ENCODE measurements at regions not wholly inside any gene's neighbourhood (a gene's known extent, or its start where the extent isn't known, plus 50 kb on each side); places are given as distances from the start of the nearest gene placed in this dataset.

DNA sequence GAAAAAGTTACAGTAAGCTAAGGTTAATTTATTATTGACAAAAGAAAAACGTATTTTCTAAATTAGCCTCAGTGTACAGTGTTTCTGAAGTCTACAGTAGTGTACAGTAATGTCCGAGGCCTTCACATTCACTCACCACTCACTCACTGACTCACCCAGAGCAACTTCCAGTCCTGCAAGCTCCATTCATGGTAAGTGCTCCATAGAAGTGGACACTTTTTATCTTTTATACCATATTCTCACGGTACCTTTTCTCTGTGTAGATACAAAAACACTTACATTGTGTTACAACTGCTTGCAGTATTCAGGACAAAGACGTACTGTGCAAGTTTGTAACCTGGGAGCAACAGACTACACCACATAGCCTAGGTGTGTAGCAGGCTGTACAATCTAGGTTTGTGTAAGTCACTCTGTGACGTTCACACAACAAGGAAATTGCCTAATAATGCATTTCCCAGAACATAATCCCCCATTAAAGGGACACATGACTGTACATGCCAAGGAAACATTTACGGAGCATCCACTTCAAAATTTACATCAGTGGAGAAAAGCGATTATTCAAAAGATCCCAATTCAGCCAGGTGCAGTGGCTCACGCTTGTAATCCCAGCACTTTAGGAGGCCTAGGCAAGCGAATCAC, 133.4 kb downstream of the BANF2 start:
- WGBS, 2 donors: 83 to 87% methylated on average over 9 of the region's 9 CpGs
- no peak for TF ChIP-seq POLR2A (IDR thresholded peaks at IDR 0.05)
- TF ChIP-seq CTCF (IDR thresholded peaks at IDR 0.05): no peak
- intact Hi-C loops (cut with DNase I; ENCODE audit: low total_unique reads): no loop called here
- DNase-seq (ENCODE audit: low spot score in 2 of 2): no peak
- H3K4me3 ChIP-seq (ENCODE audit: low read depth, poor library complexity, severe bottlenecking): no peak overlapping the region

DNA sequence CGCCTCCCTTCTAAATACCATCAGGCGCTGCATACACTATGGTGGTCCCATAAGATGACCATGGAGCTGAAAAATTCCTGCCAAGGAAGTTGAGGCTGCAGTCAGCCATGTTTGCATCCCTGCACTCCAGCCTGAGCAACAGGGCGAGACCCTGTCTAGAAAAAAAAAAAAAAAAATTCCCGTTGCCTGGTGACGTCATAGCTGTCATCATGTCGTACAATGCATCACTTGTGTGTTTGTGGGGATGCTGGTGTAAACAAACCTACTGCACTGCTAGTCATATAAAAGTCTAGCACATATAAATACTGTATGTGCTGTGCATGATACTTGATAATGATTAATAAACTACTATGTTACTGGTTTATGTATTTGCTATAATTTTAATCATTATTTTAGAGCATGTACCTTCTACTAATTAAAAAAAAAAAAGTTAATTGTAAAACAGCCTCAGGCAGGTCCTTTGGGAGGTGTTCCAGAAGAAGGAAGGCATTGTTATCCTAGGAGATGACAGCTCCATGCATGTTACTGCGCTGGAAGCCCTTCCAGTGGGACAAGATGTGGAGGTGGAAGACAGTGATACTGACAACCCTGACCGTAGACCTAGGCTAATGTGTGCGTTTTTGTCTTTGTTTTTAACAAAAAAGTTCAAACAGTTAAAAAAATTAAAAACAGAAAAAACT, 132.6 kb downstream of the BANF2 start:
- DNase-seq (ENCODE audit: low spot score in 2 of 2): no peak
- H3K4me3 ChIP-seq (ENCODE audit: low read depth, poor library complexity, severe bottlenecking): no peak overlapping the region
- TF ChIP-seq CTCF (IDR thresholded peaks at IDR 0.05): no peak
- intact Hi-C loops (cut with DNase I; ENCODE audit: low total_unique reads): no loop called here
- 78 to 84% methylated on average over 9 of the region's 9 CpGs for WGBS, 2 donors

DNA sequence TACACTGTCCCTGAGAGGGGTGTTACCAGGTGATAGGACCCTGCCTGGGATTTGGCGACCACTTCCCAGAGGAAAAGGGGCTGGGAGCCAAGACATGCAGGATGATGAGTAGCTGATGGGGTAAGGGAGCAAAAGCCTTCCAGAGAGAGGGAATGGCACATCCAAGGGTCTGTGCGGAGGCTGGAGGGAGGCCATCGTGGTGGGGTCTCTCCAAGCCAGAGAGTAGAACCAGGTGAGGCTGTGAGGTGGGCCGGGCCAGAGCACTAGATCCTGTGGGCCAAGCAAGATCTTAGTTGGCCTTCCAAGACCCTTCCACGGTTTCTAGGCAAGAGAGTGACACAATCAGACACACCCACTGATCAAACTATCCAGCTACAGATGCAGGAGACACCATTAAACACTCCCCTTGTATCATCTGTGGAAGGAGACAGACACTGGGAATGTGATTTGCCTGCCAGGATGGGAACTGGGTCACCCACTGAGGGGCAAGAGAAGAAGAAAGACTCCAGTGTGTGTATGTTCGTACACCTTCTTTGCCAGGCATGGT, 128.9 kb downstream of the BANF2 start:
- intact Hi-C loops (cut with DNase I; ENCODE audit: low total_unique reads): no loop called here
- 85% methylated on average over 6 of the region's 6 CpGs for WGBS, 2 donors
- H3K4me3 ChIP-seq (ENCODE audit: low read depth, poor library complexity, severe bottlenecking): no peak overlapping the region
- no peak for TF ChIP-seq CTCF (IDR thresholded peaks at IDR 0.05)
- no peak for TF ChIP-seq POLR2A (IDR thresholded peaks at IDR 0.05)
- DNase-seq (ENCODE audit: low spot score in 2 of 2): no peak

DNA sequence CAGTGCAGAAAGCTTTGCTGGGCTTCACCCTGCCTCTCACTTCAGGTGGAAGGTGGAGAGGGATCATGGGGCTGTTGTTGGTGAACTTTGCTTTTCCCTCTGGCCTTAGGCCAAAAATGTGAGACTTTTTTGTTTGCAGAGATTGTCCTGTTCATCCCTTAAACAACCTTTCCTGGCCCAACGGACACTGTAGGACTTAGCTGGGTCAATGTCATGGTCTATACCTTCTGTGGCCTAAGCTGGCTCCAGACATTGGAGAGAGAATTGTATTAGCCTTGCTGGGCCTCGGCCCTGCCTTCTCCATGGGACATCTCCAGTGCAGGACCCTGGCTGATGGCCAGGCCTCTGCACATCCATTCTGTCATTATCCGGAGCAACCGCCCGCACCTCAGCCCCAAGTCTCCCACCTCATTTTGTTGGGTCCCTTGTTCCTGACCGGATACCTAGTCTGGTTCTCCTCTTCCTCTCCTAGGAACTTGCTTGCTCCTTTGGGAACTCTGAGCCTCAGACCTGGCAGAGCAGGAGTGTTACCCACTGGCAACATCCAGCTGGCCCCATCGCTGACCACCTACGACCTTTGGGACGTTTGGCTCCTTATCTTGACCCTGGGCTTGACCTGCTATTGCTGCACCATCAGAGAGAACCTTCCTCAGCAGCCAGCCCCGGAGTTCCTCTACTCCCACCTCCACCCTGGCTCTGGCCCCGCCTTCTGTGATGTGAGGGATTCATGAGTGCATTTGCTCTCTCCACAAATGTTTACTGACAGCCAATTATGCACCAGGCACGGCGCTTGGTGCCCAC, 128.2 kb downstream of the BANF2 start:
- intact Hi-C loops (cut with DNase I; ENCODE audit: low total_unique reads): no loop called here
- H3K4me3 ChIP-seq (ENCODE audit: low read depth, poor library complexity, severe bottlenecking): no peak overlapping the region
- no peak for DNase-seq (ENCODE audit: low spot score in 2 of 2)
- TF ChIP-seq POLR2A (IDR thresholded peaks at IDR 0.05) (no peak), CTCF (IDR thresholded peaks at IDR 0.05) (no peak)
- 91 to 92% methylated on average over 13 of the region's 13 CpGs for WGBS, 2 donors

DNA sequence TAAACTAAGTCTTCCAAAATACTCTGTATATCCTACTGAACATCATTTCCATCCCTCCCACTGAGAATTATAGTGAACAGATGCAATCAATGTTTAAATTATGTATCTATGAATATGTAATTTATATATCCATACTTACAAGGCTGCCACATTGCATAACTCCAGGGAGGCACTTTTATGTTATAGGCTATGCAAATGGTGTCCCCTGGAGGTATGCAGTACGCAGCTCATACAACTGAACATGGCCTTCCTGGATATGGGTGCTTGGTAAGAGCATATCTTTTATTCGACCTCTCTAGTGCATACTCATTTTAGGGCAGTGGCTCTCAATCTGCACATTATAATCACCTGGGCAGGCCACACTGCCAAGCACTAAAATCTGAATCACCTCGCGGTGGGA, 127.3 kb downstream of the BANF2 start:
- 77 to 80% methylated on average over 4 of the region's 4 CpGs for WGBS, 2 donors
- DNase-seq (ENCODE audit: low spot score in 2 of 2): no peak
- TF ChIP-seq CTCF (IDR thresholded peaks at IDR 0.05) (no peak), POLR2A (IDR thresholded peaks at IDR 0.05) (no peak)

More for the DNA sequence above, 127.3 kb downstream of the BANF2 start:
- H3K4me3 ChIP-seq (ENCODE audit: low read depth, poor library complexity, severe bottlenecking): no peak overlapping the region
- intact Hi-C loops (cut with DNase I; ENCODE audit: low total_unique reads): no loop called here

Measured in lower leg skin (tissue), 4 donors.